ENCODE measurements at regions not wholly inside any gene's neighbourhood (a gene's known extent, or its start where the extent isn't known, plus 50 kb on each side); places are given as distances from the start of the nearest gene placed in this dataset.

DNA sequence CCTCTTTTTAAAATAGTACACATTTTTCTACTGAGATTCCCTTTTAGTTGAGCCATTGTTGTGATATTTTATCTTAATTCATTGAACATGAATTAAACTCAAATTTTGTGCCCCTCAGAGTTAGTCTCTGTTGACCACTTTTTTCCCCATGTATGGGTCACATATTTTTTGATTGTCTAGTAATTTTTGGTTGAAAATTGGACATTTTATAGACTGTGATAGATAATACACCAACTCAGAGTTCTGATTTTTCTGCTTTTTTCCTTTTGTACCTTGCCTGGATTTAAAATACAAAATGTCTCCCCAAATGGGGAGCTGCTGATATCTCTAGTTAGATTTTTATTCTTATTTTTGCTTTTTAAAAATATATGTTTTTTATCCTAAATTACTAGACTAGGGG is 291.8 kb upstream of the CITED2 start:
- no peak for DNase-seq
- ChIA-PET POLR2A (no interaction called here), CTCF (no interaction called here)
- H3K9me3 Mint-ChIP-seq = peaks cover 2% of the 10 kb centered on the region
- no peak overlapping the region for H3K27ac Mint-ChIP-seq
- no peaks in the 10 kb centered on the region for H3K36me3 Mint-ChIP-seq (ENCODE audit: low read depth)
- H3K4me1 Mint-ChIP-seq = no peaks in the 10 kb centered on the region
- H3K4me3 Mint-ChIP-seq = no peak overlapping the region
- peaks cover 5% of the 10 kb centered on the region for H3K27me3 Mint-ChIP-seq

DNA sequence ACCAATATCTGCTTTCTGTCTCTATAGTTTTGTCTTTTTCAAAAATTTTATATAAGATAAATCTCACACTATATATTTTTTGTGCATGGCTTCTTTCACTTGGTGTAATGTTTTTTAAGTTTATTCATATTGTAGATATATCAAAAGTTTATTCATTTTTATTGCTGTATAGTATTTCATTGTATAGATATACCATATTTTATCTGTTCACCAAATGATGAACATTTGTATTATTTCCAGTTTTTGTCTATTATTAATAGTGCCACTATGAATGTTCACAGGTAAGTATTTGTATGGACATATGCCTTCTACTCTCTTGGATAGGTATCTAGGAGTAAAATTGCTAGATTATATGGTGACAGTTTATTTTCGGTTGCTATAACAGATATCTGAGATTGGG is 289.5 kb upstream of the CITED2 start:
- Mint-ChIP-seq H3K27ac (no peak overlapping the region), H3K4me3 (no peak overlapping the region), H3K9me3 (peaks cover 2% of the 10 kb centered on the region), H3K4me1 (no peaks in the 10 kb centered on the region), H3K27me3 (no peaks in the 10 kb centered on the region), H3K36me3 (ENCODE audit: low read depth) (no peaks in the 10 kb centered on the region)
- no peak for DNase-seq
- POLR2A ChIA-PET = no interaction called here
- CTCF ChIA-PET = no interaction called here

DNA sequence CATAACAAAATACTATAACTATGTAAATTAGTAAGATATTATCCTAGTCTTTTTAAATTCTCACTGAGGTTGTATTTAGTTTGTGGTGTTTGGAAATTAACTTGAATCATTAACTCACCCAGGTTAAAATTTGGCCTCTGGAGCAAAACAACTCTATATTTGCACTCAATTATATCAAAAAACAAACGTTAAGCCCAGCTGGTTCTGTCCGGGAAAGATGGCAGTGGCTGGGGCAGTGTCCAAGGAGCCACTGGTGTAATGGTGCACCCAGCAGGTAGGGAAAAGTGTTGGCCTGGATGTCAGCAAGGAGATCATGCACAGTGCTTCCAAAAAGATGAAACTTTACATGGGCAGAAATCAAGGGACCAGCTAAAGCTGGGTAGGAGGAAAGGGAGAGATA is 285.3 kb upstream of the CITED2 start:
- no peak for DNase-seq
- CTCF ChIA-PET = no interaction called here
- peaks cover 2% of the 10 kb centered on the region for H3K27me3 Mint-ChIP-seq
- POLR2A ChIA-PET = no interaction called here
- no peaks in the 10 kb centered on the region for H3K9me3 Mint-ChIP-seq
- H3K27ac Mint-ChIP-seq = no peak overlapping the region
- H3K36me3 Mint-ChIP-seq (ENCODE audit: low read depth) = no peaks in the 10 kb centered on the region
- H3K4me3 Mint-ChIP-seq = no peak overlapping the region
- no peaks in the 10 kb centered on the region for H3K4me1 Mint-ChIP-seq

DNA sequence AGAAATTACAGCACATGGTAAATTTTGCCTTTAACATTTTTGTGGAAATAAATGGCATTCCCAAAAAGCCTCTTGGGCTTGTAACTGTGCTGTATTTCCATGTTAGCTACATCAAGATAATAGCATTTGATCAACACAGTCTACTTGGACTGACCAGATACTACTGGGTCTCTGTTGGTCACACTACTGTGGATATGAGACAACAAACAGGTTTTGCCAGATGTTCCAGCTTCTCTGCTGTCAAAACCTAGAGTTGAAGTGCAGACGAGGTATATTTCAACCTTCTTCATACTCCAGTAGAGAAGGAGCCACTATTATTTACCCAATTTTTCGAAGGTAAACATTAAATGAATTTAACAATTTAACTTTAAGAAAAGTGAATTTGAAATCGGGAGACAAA is 284.7 kb upstream of the CITED2 start:
- Mint-ChIP-seq H3K36me3 (ENCODE audit: low read depth) (no peaks in the 10 kb centered on the region), H3K4me1 (no peaks in the 10 kb centered on the region), H3K27me3 (peaks cover 2% of the 10 kb centered on the region), H3K9me3 (no peaks in the 10 kb centered on the region), H3K27ac (no peak overlapping the region), H3K4me3 (no peak overlapping the region)
- POLR2A ChIA-PET = no interaction called here
- CTCF ChIA-PET = no interaction called here
- no peak for DNase-seq

DNA sequence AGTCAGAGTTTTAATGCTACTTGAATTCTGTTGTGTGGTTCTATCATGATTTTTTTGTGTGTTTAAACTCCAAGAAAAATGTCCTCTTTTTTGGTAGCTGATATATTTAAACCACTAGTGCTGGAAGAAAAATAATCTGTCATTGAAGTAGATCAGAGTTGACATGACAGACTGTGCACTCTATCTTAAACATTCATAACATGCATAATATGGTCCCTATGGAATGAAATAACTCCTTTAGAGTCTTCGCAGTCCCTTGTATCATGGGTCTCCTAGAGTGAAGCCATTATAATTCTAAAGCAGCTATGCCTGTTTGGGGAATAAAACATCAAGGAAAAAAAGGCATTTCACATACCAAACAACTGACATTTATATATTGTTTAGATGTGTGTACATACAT is 282.7 kb upstream of the CITED2 start:
- H3K27me3 Mint-ChIP-seq = peaks cover 2% of the 10 kb centered on the region
- H3K27ac Mint-ChIP-seq = no peak overlapping the region
- ChIA-PET POLR2A (no interaction called here), CTCF (no interaction called here)
- H3K4me3 Mint-ChIP-seq = no peak overlapping the region
- H3K9me3 Mint-ChIP-seq = no peaks in the 10 kb centered on the region
- no peaks in the 10 kb centered on the region for H3K4me1 Mint-ChIP-seq
- DNase-seq = no peak
- no peaks in the 10 kb centered on the region for H3K36me3 Mint-ChIP-seq (ENCODE audit: low read depth)

GRCh38 chr6:139655783-139656705 is 281.6 kb upstream of the CITED2 start:
- ChIA-PET POLR2A (no interaction called here), CTCF (no interaction called here)
- Mint-ChIP-seq H3K9me3 (no peaks in the 10 kb centered on the region), H3K27me3 (peaks cover 2% of the 10 kb centered on the region), H3K27ac (no peak overlapping the region), H3K4me3 (no peak overlapping the region), H3K4me1 (no peaks in the 10 kb centered on the region), H3K36me3 (ENCODE audit: low read depth) (no peaks in the 10 kb centered on the region)
- no peak for DNase-seq

DNA sequence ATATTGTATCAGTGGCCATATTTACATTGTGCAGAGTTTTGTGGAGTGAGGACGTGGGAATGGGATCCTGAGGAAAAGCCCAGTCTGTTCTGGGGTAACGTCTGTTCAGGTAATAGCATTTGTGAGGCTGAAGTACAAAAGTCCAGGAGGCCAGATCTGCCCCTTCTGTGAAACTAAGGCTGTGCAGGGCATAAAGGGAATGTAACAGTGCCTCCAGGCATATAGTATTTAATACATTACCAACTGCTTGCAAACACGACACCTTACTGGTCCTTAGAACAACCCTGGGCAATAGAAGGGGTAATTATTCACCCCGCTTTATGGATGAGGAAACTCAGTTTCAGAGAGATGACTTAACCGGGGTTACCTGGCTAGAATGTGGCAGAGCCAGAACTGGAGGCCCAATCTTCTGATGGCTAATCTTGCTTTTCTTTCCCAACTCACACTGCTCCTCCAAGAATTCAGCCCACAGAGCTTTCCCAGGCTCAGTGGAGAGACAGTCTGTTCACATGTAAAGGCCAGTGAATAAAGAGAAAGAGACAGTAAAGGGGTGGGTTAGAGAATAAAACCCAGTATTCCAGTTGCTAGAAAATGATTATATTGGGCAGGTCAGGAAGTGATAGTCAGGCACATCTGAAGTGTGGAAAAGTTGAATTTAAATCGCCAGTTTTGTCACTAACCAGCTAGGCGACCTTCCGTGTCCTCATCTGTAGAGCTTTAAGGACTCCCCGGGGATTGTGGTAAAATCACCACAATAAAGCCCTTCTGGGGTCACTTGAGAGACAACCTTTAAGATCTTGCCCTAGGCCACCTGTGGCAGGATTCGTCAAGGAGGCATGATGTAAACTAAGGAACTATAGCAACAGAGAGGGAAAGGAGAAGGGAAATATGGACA is 280.7 kb upstream of the CITED2 start:
- no peaks in the 10 kb centered on the region for H3K4me1 Mint-ChIP-seq
- H3K27me3 Mint-ChIP-seq = peaks cover 2% of the 10 kb centered on the region
- no peak for DNase-seq
- ChIA-PET POLR2A (no interaction called here), CTCF (no interaction called here)
- H3K4me3 Mint-ChIP-seq = no peak overlapping the region
- H3K36me3 Mint-ChIP-seq (ENCODE audit: low read depth) = no peaks in the 10 kb centered on the region
- no peak overlapping the region for H3K27ac Mint-ChIP-seq
- no peaks in the 10 kb centered on the region for H3K9me3 Mint-ChIP-seq

DNA sequence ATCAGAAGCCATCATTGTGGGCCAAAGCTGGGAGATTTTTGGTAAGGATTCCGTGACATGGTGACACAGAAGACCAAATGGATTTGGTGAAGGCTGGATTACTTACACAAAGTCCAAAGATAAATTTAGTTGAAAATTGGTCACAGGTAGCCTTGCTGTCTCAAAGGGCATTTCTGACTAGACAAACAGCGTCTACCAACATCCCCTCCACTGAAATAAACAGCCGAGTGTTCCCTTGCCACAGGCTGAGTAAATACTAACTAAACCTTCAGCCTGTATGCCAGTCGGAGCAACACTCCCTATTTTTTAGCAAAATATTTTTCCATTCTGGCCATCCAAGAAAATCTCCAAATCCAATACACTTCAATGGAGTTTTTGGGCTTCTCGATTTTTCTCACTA is 279.9 kb upstream of the CITED2 start:
- no peak for DNase-seq
- ChIA-PET POLR2A (no interaction called here), CTCF (no interaction called here)
- Mint-ChIP-seq H3K4me3 (no peak overlapping the region), H3K27me3 (peaks cover 6% of the 10 kb centered on the region), H3K27ac (no peak overlapping the region), H3K9me3 (no peaks in the 10 kb centered on the region), H3K4me1 (no peaks in the 10 kb centered on the region), H3K36me3 (ENCODE audit: low read depth) (no peaks in the 10 kb centered on the region)

GRCh38 chr6:139653111-139653510 is 278.7 kb upstream of the CITED2 start:
- H3K27ac Mint-ChIP-seq = no peak overlapping the region
- CTCF ChIA-PET = no interaction called here
- peaks cover 6% of the 10 kb centered on the region for H3K27me3 Mint-ChIP-seq
- H3K9me3 Mint-ChIP-seq = no peaks in the 10 kb centered on the region
- no peak for DNase-seq
- H3K4me1 Mint-ChIP-seq = peaks cover under 1% of the 10 kb centered on the region
- POLR2A ChIA-PET = no interaction called here
- no peaks in the 10 kb centered on the region for H3K36me3 Mint-ChIP-seq (ENCODE audit: low read depth)
- H3K4me3 Mint-ChIP-seq = no peak overlapping the region

GRCh38 chr6:139650941-139651340 is 276.5 kb upstream of the CITED2 start:
- Mint-ChIP-seq H3K27ac (no peak overlapping the region), H3K9me3 (peaks cover 4% of the 10 kb centered on the region), H3K4me1 (peaks cover 1% of the 10 kb centered on the region), H3K27me3 (peaks cover 4% of the 10 kb centered on the region), H3K4me3 (no peak overlapping the region), H3K36me3 (ENCODE audit: low read depth) (no peaks in the 10 kb centered on the region)
- ChIA-PET POLR2A (no interaction called here), CTCF (no interaction called here)
- DNase-seq = no peak

DNA sequence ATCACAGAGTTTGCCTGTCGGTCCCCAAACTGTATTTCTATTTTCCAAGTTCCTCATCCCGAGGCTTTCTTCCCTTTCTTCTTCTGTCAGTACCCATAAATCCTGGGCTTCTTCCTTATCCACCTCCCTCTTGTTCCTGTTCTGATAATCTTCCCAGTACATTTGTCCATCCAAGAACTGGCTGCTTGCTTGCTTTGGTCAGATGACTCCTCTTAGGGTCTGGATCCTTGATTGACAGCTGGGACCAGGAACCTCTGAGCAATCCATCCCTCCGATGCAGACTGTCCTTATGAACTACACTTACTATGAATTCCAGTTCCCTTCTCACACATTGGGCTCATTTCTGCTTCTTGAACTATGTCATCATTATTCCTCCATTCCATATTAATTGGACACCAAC is 275.3 kb upstream of the CITED2 start:
- H3K9me3 Mint-ChIP-seq = peaks cover 4% of the 10 kb centered on the region
- no peak overlapping the region for H3K27ac Mint-ChIP-seq
- ChIA-PET POLR2A (no interaction called here), CTCF (interaction anchor here (0.9 kb wide), 1 partner anchor 8 kb away, joined by 3 read pairs; no protein-coding TSS in a partner anchor)
- no peak for DNase-seq
- no peak overlapping the region for H3K4me3 Mint-ChIP-seq
- peaks cover 4% of the 10 kb centered on the region for H3K27me3 Mint-ChIP-seq
- H3K36me3 Mint-ChIP-seq (ENCODE audit: low read depth) = no peaks in the 10 kb centered on the region
- H3K4me1 Mint-ChIP-seq = peaks cover 3% of the 10 kb centered on the region

GRCh38 chr6:139649128-139649527 is 274.7 kb upstream of the CITED2 start:
- Mint-ChIP-seq H3K36me3 (ENCODE audit: low read depth) (no peaks in the 10 kb centered on the region), H3K4me3 (no peak overlapping the region), H3K4me1 (peaks cover 4% of the 10 kb centered on the region), H3K27ac (no peak overlapping the region), H3K27me3 (peaks cover 4% of the 10 kb centered on the region), H3K9me3 (peaks cover 4% of the 10 kb centered on the region)
- ChIA-PET CTCF (interaction anchor here (0.9 kb wide), 1 partner anchor 9 kb away, joined by 3 read pairs; no protein-coding TSS in a partner anchor), POLR2A (no interaction called here)
- DNase-seq = no peak

DNA sequence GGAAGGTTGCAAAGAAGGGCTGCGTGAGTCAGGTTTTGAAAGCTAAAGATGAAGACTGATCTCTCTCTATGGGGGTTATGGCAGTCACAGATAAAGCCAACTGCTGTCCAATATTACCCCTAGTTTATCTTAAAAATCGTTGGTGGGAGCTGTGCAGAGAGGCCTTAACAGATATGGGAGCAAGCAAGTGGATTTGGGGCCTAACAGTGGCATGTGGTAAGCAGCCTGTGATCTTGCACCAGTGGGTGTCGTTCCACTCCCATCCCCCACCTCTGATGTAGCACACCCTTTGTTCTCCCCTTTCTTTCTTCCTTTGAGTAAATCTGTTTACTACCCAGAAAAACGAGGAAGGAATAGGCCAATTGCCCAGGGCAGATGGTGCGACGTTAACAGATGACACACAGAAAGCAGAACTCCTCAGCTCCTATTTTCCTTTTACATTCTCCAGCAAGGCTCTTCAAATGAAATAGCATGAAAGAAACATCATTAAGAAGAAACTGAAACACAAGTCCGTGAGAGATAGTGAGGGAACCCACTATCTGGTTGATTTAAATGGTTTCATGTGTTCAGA is 274.1 kb upstream of the CITED2 start:
- H3K27me3 Mint-ChIP-seq = peaks cover 6% of the 10 kb centered on the region
- H3K4me3 Mint-ChIP-seq = no peak overlapping the region
- POLR2A ChIA-PET = no interaction called here
- H3K36me3 Mint-ChIP-seq (ENCODE audit: low read depth) = no peaks in the 10 kb centered on the region
- DNase-seq = no peak
- peaks cover 4% of the 10 kb centered on the region for H3K9me3 Mint-ChIP-seq
- CTCF ChIA-PET = interaction anchor here (1.0 kb wide), 1 partner anchor 261 kb away, joined by 3 read pairs; no protein-coding TSS in a partner anchor
- peaks cover 4% of the 10 kb centered on the region for H3K4me1 Mint-ChIP-seq
- H3K27ac Mint-ChIP-seq = no peak overlapping the region

Measured in activated CD4-positive, alpha-beta T cell treated with anti-CD3 and anti-CD28 coated beads, Interleukin-2, amount 10 ng/mL, durations not matched to agents 7 days and 5 days (primary cell).